OCI-LY7 (cell line): ENCODE measurements at regions not wholly inside any gene's neighbourhood (a gene's known extent, or its start where the extent isn't known, plus 50 kb on each side); places are given as distances from the start of the nearest gene placed in this dataset.

Experiments used
- EZH2phosphoT487 ChIP-seq: fragments of 200-600 bp; sonication (generic); IDR thresholded peaks from 2 replicates; pipeline ENCODE4 v1.6.1; 2018; ENCODE audit warnings: low read depth, borderline replicate concordance, mild to moderate bottlenecking, mixed run types, antibody characterized with exemption, low read length, moderate library complexity, mixed read lengths
- TF ChIP-seq, protein P1 (sequence below): fragments of 200-600 bp; sonication (generic); conservative IDR thresholded peaks from 2 replicates; pipeline ENCODE4 v1.5.1; 2014; ENCODE audit warnings: mild to moderate bottlenecking, antibody characterized with exemption, low read length, moderate library complexity, mixed read lengths

DNA sequence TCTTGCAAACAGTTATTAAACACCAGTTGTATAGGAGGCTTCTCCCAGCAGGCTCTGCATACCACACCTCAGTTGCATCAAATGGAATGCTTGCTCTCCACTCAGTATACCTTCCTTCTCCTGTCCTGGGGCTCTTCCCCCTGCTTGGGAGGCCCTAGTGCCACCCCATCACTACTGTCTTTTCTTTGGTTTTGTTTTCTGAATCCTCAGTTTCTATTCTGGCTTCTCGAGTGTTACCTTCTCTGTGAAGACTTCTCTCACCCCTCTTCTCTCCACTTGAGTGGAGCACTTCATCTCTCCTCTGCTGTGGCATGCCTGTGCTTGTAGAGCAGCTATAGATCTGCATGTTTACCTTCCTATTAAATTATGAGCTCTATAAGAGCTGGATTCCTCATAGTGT is 75.7 kb upstream of the TPRG1 start:
- TF ChIP-seq, protein P1, sequence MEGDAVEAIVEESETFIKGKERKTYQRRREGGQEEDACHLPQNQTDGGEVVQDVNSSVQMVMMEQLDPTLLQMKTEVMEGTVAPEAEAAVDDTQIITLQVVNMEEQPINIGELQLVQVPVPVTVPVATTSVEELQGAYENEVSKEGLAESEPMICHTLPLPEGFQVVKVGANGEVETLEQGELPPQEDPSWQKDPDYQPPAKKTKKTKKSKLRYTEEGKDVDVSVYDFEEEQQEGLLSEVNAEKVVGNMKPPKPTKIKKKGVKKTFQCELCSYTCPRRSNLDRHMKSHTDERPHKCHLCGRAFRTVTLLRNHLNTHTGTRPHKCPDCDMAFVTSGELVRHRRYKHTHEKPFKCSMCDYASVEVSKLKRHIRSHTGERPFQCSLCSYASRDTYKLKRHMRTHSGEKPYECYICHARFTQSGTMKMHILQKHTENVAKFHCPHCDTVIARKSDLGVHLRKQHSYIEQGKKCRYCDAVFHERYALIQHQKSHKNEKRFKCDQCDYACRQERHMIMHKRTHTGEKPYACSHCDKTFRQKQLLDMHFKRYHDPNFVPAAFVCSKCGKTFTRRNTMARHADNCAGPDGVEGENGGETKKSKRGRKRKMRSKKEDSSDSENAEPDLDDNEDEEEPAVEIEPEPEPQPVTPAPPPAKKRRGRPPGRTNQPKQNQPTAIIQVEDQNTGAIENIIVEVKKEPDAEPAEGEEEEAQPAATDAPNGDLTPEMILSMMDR: no peak
- TF ChIP-seq EZH2phosphoT487: no peak
